ENCODE measurements at regions not wholly inside any gene's neighbourhood (a gene's known extent, or its start where the extent isn't known, plus 50 kb on each side); places are given as distances from the start of the nearest gene placed in this dataset.
"Not testable (repeated sequence)": the region's sequence is repeated elsewhere in the genome, so short reads cannot be mapped to it uniquely, and the experiment has no call there.

DNA sequence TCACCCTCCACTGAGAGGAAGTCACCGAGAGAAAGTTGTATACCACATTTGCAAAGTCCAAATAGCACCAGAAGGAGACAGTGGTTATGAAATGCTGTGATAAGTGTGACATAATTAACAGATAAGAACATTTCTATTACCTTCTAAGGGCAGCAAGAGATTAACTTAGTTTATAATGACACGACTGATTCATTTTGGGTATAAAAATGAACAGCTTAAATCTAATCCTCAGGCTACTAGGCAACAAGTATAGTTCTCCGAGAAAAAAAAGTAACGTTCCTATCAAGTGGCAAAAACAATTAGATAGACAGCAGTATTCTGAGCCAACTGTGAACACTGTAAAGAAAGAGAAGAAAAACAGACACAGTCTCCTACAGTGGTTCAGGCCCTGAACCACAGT lies 431.2 kb upstream of the GRAMD2B start:
- Histone ChIP-seq H3K4me1 (no peaks in the 10 kb centered on the region), H3K4me3 (no peak overlapping the region), H3K27ac (no peak overlapping the region), H3K9me3 (no peaks in the 10 kb centered on the region), H3K27me3 (no peaks in the 10 kb centered on the region), H3K36me3 (no peaks in the 10 kb centered on the region)
- TF ChIP-seq, protein P1, sequence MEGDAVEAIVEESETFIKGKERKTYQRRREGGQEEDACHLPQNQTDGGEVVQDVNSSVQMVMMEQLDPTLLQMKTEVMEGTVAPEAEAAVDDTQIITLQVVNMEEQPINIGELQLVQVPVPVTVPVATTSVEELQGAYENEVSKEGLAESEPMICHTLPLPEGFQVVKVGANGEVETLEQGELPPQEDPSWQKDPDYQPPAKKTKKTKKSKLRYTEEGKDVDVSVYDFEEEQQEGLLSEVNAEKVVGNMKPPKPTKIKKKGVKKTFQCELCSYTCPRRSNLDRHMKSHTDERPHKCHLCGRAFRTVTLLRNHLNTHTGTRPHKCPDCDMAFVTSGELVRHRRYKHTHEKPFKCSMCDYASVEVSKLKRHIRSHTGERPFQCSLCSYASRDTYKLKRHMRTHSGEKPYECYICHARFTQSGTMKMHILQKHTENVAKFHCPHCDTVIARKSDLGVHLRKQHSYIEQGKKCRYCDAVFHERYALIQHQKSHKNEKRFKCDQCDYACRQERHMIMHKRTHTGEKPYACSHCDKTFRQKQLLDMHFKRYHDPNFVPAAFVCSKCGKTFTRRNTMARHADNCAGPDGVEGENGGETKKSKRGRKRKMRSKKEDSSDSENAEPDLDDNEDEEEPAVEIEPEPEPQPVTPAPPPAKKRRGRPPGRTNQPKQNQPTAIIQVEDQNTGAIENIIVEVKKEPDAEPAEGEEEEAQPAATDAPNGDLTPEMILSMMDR (IDR thresholded peaks at IDR 0.05): no peak
- no peak for TF ChIP-seq POLR2A (IDR thresholded peaks at IDR 0.05)
- DNase-seq: no peak
- intact Hi-C loops (cut with DNase I; ENCODE audit: low total_unique reads): no loop called here

DNA sequence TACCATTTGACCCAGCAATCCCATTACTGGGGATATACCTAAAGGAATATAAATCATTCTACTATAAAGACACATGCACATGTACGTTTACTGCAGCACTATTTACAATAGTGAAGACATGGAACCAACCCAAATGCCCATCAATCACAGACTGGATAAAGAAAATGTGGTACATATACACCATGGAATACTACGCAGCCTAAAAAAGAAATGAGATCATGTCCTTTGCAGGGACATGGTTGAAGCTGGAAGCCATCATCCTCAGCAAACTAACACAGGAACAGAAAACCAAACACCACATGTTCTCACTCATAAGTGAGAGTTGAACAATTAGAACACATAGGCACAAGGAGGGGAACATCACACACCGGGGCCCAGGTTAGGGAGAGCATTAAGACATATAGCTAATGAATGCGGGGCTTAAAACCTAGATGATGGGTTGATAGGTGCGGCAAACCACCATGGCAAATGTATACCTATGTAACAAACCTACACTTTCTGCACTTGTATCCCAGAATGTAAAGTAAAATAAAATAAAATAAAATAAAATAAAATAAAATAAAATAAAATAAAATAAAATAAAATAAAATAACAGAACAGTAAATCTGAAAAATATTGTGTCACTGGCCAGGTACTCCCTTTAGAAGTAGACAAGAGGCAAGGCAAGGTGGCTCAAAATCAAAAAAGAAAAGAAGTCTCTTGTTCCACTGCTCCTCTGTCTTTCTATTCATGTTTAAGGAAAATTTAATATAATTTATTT lies 423.8 kb upstream of the GRAMD2B start:
- DNase-seq; intact Hi-C loops (cut with DNase I; ENCODE audit: low total_unique reads): not testable (repeated sequence)

DNA sequence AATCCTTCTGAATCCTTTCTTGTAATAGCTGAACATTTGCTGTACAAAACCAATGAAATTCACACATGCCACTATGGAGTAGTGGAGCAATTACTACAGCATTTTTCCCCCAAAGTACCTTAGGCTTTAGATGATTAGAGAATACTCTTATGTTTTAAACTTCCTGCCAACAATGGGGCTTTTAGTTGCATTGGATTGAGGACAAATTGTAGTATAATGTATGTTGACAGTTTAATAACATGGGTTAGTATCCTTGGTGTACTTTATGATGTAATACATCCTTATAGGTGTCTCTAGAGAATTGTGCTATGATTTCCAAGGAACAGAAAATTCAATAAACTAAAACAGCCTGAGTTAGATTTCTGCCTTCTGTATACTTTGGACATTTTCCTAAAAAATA lies 422.7 kb upstream of the GRAMD2B start:
- Histone ChIP-seq H3K36me3 (peaks cover 0 to 2% of the 10 kb centered on the region in 2 donors), H3K27ac (no peak overlapping the region)

More for the DNA sequence above, 423.8 kb upstream of the GRAMD2B start:
- H3K4me3 ChIP-seq, H3K36me3 ChIP-seq, H3K27ac ChIP-seq, H3K27me3 ChIP-seq, H3K9me3 ChIP-seq: not testable (repeated sequence)
- peaks cover 0 to 16% of the 10 kb centered on the region in 2 donors for H3K4me1 ChIP-seq

DNA sequence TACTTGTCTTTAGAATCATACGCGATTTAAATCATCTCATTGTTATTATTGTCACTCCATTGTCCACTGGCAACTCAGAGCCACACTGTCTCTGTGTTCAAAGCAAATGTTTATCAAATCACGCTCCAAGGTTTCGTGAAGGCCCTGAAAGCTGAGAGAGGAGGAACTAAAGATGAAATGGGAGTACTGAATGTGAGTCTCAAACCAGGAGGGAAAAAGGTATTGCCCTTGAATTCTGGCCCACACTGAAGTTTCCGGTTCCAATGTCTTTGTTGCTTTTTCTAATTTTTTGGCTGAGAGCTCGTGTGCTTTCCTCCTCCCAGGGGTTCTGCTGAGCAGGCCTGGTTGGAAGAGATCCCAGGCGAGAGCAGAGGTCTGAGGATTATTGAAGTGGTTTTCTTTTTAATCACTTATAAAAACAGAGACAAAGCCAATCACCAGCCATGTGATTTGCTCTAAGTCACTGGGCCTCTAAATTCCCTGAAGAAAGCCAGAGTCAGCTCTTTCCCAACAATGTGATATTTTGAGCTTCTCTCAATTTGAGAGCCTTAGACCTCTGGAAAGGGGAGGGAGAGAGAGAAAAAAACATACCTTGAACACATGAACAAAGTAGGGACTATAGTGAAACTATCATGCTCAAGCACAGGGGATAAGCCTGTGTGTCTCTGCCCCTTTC lies 420.8 kb upstream of the GRAMD2B start:
- H3K27me3 ChIP-seq: no peaks in the 10 kb centered on the region
- no peak overlapping the region for H3K4me3 ChIP-seq
- TF ChIP-seq POLR2A (IDR thresholded peaks at IDR 0.05): no peak
- TF ChIP-seq, protein P1 (IDR thresholded peaks at IDR 0.05): no peak
- peak; percentile 35 to 66 for DNase-seq
- no peaks in the 10 kb centered on the region for H3K9me3 ChIP-seq
- peak overlapping the region; percentile 64 to 73 for H3K27ac ChIP-seq
- peaks cover 0 to 16% of the 10 kb centered on the region in 2 donors for H3K4me1 ChIP-seq
- intact Hi-C loops (cut with DNase I; ENCODE audit: low total_unique reads): no loop called here
- H3K36me3 ChIP-seq: peaks cover 0 to 2% of the 10 kb centered on the region in 2 donors

More for the DNA sequence above, 422.7 kb upstream of the GRAMD2B start:
- H3K27me3 ChIP-seq: no peaks in the 10 kb centered on the region
- intact Hi-C loops (cut with DNase I; ENCODE audit: low total_unique reads): no loop called here
- no peaks in the 10 kb centered on the region for H3K9me3 ChIP-seq
- no peak for DNase-seq
- H3K4me1 ChIP-seq: peaks cover 0 to 16% of the 10 kb centered on the region in 2 donors
- no peak for TF ChIP-seq POLR2A (IDR thresholded peaks at IDR 0.05)
- TF ChIP-seq, protein P1 (IDR thresholded peaks at IDR 0.05): no peak
- no peak overlapping the region for H3K4me3 ChIP-seq

DNA sequence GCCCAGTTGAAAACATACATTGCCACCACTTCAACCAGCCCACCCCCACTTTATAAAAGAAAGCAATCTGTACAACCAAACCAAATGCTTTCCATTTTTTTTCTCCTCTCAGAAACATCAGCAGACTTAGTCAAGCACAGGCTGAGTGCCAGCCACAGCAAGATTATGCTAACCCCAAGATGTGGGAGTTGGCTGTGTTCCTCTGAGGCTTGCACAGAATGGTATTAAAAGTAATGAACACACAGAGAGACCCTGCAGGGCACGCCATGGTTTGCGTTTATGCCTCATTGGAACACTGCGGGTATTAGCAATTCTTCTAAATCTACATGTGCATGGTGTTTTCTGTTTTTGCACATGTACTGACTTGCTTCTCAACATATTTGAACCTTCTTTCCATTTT lies 419.9 kb upstream of the GRAMD2B start:
- TF ChIP-seq, protein P1 (IDR thresholded peaks at IDR 0.05): no peak
- TF ChIP-seq POLR2A (IDR thresholded peaks at IDR 0.05): no peak
- no peak overlapping the region for H3K4me3 ChIP-seq
- H3K4me1 ChIP-seq: peaks cover 0 to 16% of the 10 kb centered on the region in 2 donors
- intact Hi-C loops (cut with DNase I; ENCODE audit: low total_unique reads): no loop called here
- H3K27me3 ChIP-seq: no peaks in the 10 kb centered on the region
- H3K36me3 ChIP-seq: peaks cover 0 to 2% of the 10 kb centered on the region in 2 donors
- DNase-seq: peak; percentile 50 to 53
- H3K27ac ChIP-seq: peak overlapping the region; percentile 64 to 73
- no peaks in the 10 kb centered on the region for H3K9me3 ChIP-seq
